ENCODE measurements at regions not wholly inside any gene's neighbourhood (a gene's known extent, or its start where the extent isn't known, plus 50 kb on each side); places are given as distances from the start of the nearest gene placed in this dataset.

GRCh38 chr12:24696800-24697199 lies 252.1 kb downstream of the BCAT1 start:
- Histone ChIP-seq H3K27me3 (no peaks in the 10 kb centered on the region), H3K9me3 (no peaks in the 10 kb centered on the region), H3K4me1 (no peaks in the 10 kb centered on the region), H3K36me3 (ENCODE audit: low read depth, missing control alignments) (no peaks in the 10 kb centered on the region), H3K27ac (no peak overlapping the region), H3K4me3 (no peak overlapping the region)
- TF ChIP-seq POLR2A (IDR thresholded peaks at IDR 0.05) (no peak), CTCF (IDR thresholded peaks at IDR 0.05) (no peak)
- 85% methylated on average over 6 of the region's 6 CpGs for WGBS, 2 donors
- intact Hi-C loops (cut with DNase I; ENCODE audit: low total_unique reads) = no loop called here
- no peak for DNase-seq

- no peak for DNase-seq
These were observed 253.1 kb downstream of the BCAT1 start for GRCh38 chr12:24695657-24696329.

GRCh38 chr12:24695103-24695502 lies 253.8 kb downstream of the BCAT1 start:
- Histone ChIP-seq H3K9me3 (no peaks in the 10 kb centered on the region), H3K4me3 (no peak overlapping the region), H3K36me3 (ENCODE audit: low read depth, missing control alignments) (no peaks in the 10 kb centered on the region), H3K4me1 (no peaks in the 10 kb centered on the region), H3K27ac (no peak overlapping the region), H3K27me3 (no peaks in the 10 kb centered on the region)
- TF ChIP-seq POLR2A (IDR thresholded peaks at IDR 0.05) (no peak), CTCF (IDR thresholded peaks at IDR 0.05) (no peak)
- WGBS, 2 donors = 90 to 91% methylated on average over 4 of the region's 4 CpGs
- no peak for DNase-seq
- intact Hi-C loops (cut with DNase I; ENCODE audit: low total_unique reads) = no loop called here

More at GRCh38 chr12:24695657-24696329, 253.1 kb downstream of the BCAT1 start:
- Histone ChIP-seq H3K9me3 (no peaks in the 10 kb centered on the region), H3K36me3 (ENCODE audit: low read depth, missing control alignments) (no peaks in the 10 kb centered on the region), H3K4me3 (no peak overlapping the region), H3K4me1 (no peaks in the 10 kb centered on the region), H3K27me3 (no peaks in the 10 kb centered on the region), H3K27ac (no peak overlapping the region)
- intact Hi-C loops (cut with DNase I; ENCODE audit: low total_unique reads) = no loop called here
- WGBS, 2 donors = 29 to 36% methylated on average over 3 of the region's 3 CpGs
- TF ChIP-seq CTCF (IDR thresholded peaks at IDR 0.05) (no peak), POLR2A (IDR thresholded peaks at IDR 0.05) (no peak)

GRCh38 chr12:24688601-24689000 lies 260.3 kb downstream of the BCAT1 start:
- no peak overlapping the region for H3K4me3 ChIP-seq

More at GRCh38 chr12:24688601-24689000, 260.3 kb downstream of the BCAT1 start:
- Histone ChIP-seq H3K27ac (no peak overlapping the region), H3K9me3 (no peaks in the 10 kb centered on the region), H3K4me1 (no peaks in the 10 kb centered on the region), H3K36me3 (ENCODE audit: low read depth, missing control alignments) (no peaks in the 10 kb centered on the region), H3K27me3 (no peaks in the 10 kb centered on the region)
- no peak for TF ChIP-seq CTCF (IDR thresholded peaks at IDR 0.05)
- no peak for TF ChIP-seq POLR2A (IDR thresholded peaks at IDR 0.05)
- intact Hi-C loops (cut with DNase I; ENCODE audit: low total_unique reads) = no loop called here
- no peak for DNase-seq
- WGBS, 2 donors = 81 to 85% methylated on average over 6 of the region's 6 CpGs
